SJCRH30 (cell line): ENCODE measurements at regions not wholly inside any gene's neighbourhood (a gene's known extent, or its start where the extent isn't known, plus 50 kb on each side); places are given as distances from the start of the nearest gene placed in this dataset.
A peak's percentile ranks its signal among the peaks of the same experiment; 100 is the strongest.
"Not testable (repeated sequence)": the region's sequence is repeated elsewhere in the genome, so short reads cannot be mapped to it uniquely, and the experiment has no call there.

Source experiments
- DNase-seq, 2 experiments: peaks; one replicate each; pipeline ENCODE4 v3.0.0-alpha.2; 2015 to 2020
- H3K27ac ChIP-seq: fragments of 250-450 bp; sonication (Bioruptor Pico); 2 replicates; pipeline ENCODE4 v1.5.1; 2020; ENCODE audit warnings: mild to moderate bottlenecking, moderate library complexity
- H3K27me3 ChIP-seq: fragments of 250-450 bp; sonication (Bioruptor Pico); 2 replicates; pipeline ENCODE4 v1.5.1; 2020; ENCODE audit warnings: mild to moderate bottlenecking, moderate library complexity
- H3K36me3 ChIP-seq: fragments of 250-450 bp; sonication (Bioruptor Pico); 2 replicates; pipeline ENCODE4 v1.5.1; 2020; ENCODE audit warnings: mild to moderate bottlenecking, moderate library complexity
- H3K4me1 ChIP-seq: fragments of 250-450 bp; sonication (Bioruptor Pico); 2 replicates; pipeline ENCODE4 v1.5.1; 2020; ENCODE audit warnings: mild to moderate bottlenecking, moderate library complexity
- H3K4me3 ChIP-seq: fragments of 250-450 bp; sonication (Bioruptor Pico); 2 replicates; pipeline ENCODE4 v1.5.1; 2020; ENCODE audit warnings: mild to moderate bottlenecking, moderate library complexity
- H3K9me3 ChIP-seq: fragments of 250-450 bp; sonication (Bioruptor Pico); replicated peaks from 2 replicates; pipeline ENCODE4 v1.5.1; 2020; ENCODE audit warnings: mild to moderate bottlenecking, moderate library complexity

GRCh38 chr11:55431541-55431940 lies 63.8 kb downstream of the OR4A15 start:
- H3K27ac ChIP-seq, H3K27me3 ChIP-seq, DNase-seq, H3K4me3 ChIP-seq, H3K36me3 ChIP-seq, H3K9me3 ChIP-seq, H3K4me1 ChIP-seq: not testable (repeated sequence)

DNA sequence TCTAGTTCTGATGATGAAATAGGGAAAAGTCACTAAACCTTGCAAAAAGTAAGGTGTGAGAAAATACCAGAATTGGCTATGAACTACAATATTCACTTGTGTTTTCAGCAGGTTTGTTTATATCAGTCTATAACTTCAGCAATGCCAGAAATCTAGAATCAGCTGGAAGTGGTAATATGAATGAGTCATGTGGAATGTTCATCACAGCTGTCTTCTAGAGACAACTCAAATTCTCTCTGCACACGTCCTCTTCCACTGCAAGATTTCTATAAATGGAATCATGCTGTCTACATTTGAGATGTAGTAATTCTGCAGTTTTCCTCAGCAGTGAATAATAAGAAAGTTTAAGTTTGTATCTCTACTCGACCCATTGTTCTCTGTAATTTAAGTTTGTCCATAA lies 89.9 kb downstream of the OR4A15 start:
- Histone ChIP-seq H3K27ac (no peak overlapping the region), H3K36me3 (no peaks in the 10 kb centered on the region), H3K4me3 (no peak overlapping the region), H3K9me3 (peaks cover 4% of the 10 kb centered on the region), H3K27me3 (no peaks in the 10 kb centered on the region), H3K4me1 (no peaks in the 10 kb centered on the region; the same call in 1 of the 2 replicates)
- DNase-seq = peak; percentile 4 to 40

- not testable (repeated sequence) for H3K9me3 ChIP-seq, H3K4me3 ChIP-seq, H3K36me3 ChIP-seq, H3K27me3 ChIP-seq, H3K27ac ChIP-seq, H3K4me1 ChIP-seq, DNase-seq
Measured at GRCh38 chr11:55459871-55460270, 92.1 kb downstream of the OR4A15 start.

- no peaks in the 10 kb centered on the region for H3K27me3 ChIP-seq
Measured at GRCh38 chr11:55474321-55474720, 79.9 kb upstream of the OR4C15 start.

GRCh38 chr11:55481416-55481815 lies 72.9 kb upstream of the OR4C15 start:
- no peak for DNase-seq
- no peaks in the 10 kb centered on the region for H3K4me1 ChIP-seq
- H3K4me3 ChIP-seq = no peak overlapping the region
- H3K36me3 ChIP-seq = no peaks in the 10 kb centered on the region
- H3K9me3 ChIP-seq = no peaks in the 10 kb centered on the region
- H3K27me3 ChIP-seq = no peaks in the 10 kb centered on the region
- H3K27ac ChIP-seq = no peak overlapping the region

More at GRCh38 chr11:55474321-55474720, 79.9 kb upstream of the OR4C15 start:
- DNase-seq = no peak
- no peaks in the 10 kb centered on the region for H3K36me3 ChIP-seq
- no peaks in the 10 kb centered on the region for H3K9me3 ChIP-seq
- no peak overlapping the region for H3K4me3 ChIP-seq
- no peaks in the 10 kb centered on the region for H3K4me1 ChIP-seq
- H3K27ac ChIP-seq = no peak overlapping the region

DNA sequence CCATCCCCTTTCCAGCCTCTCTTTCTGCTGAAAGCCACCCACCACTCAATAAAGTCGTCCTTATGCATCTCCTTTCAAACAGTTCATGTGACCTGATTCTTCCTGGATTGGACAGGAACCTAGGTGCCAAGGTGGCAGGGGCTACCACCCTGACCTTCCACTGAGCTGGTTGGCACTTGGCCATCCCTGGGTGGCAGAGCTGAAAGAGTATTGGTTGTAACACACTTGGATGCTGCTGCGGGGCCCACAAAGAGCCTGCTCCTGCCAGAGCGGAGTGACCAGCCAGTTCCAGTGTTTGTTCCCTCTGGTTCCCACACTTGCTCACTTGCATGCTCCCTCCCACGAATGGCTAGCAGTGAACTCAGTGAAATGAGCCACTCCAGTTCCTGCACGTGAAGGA lies 57.2 kb upstream of the OR4C15 start:
- no peak overlapping the region for H3K4me3 ChIP-seq
- H3K4me1 ChIP-seq = no peaks in the 10 kb centered on the region
- H3K27ac ChIP-seq = no peak overlapping the region
- no peaks in the 10 kb centered on the region for H3K36me3 ChIP-seq
- no peaks in the 10 kb centered on the region for H3K27me3 ChIP-seq
- peaks cover 4% of the 10 kb centered on the region; the same call in 1 of the 2 replicates for H3K9me3 ChIP-seq
- DNase-seq = no peak

GRCh38 chr11:55501014-55501413 lies 53.3 kb upstream of the OR4C15 start:
- Histone ChIP-seq H3K4me1 (no peaks in the 10 kb centered on the region), H3K36me3 (no peaks in the 10 kb centered on the region), H3K27ac (no peak overlapping the region), H3K27me3 (no peaks in the 10 kb centered on the region), H3K4me3 (no peak overlapping the region), H3K9me3 (peaks cover 4% of the 10 kb centered on the region; the same call in 1 of the 2 replicates)
- no peak for DNase-seq

- DNase-seq = peak in 1 of 2 experiments; percentile 33
- H3K4me3 ChIP-seq = no peak overlapping the region
- no peaks in the 10 kb centered on the region for H3K36me3 ChIP-seq
- H3K9me3 ChIP-seq = no peaks in the 10 kb centered on the region
- 0 out of 2 replicates have a peak, but pooled peaks cover 2% of the 10 kb centered on the region for H3K27me3 ChIP-seq
- H3K27ac ChIP-seq = no peak overlapping the region
- no peaks in the 10 kb centered on the region for H3K4me1 ChIP-seq
Measured at GRCh38 chr11:55503449-55503848, 50.8 kb upstream of the OR4C15 start.
